GM11168 (cell line): ENCODE measurements at regions not wholly inside any gene's neighbourhood (a gene's known extent, or its start where the extent isn't known, plus 50 kb on each side); places are given as distances from the start of the nearest gene placed in this dataset.
"Not testable (repeated sequence)": the region's sequence is repeated elsewhere in the genome, so short reads cannot be mapped to it uniquely, and the experiment has no call there.

Experiments used
- in situ Hi-C: fragments of 300-500 bp; cut with MboI; formaldehyde crosslinking; loops from one replicate; pipeline ENCODE4 v1.12.0; 2022; ENCODE audit warnings: low sequenced_read_pairs; ENCODE audit not compliant: unreplicated experiment

DNA sequence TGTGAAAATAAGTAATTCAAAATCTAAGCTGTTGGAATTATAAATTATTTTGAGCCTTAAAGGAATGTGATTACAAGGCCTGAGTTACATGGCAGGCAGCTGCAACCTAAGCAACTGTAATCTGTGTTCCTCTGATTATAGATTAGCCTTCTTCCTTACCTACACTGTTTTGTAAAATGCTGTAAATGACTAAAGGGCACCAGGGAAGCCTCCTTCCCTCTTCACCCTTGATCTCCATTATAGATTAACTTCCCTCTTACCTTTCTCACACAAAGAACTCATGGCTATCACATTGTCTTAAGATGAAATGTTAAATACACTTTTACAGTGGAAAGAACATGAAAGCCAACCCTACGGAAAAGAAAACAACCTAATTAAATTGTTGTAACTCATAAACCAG is 423.7 kb upstream of the KLF12 start:
- in situ Hi-C loops, result no loop called here

- in situ Hi-C loops, result no loop called here
Observed at GRCh38 chr13:74555651-74556420, 421.6 kb upstream of the KLF12 start.

- in situ Hi-C loops, result no loop called here
Observed at GRCh38 chr13:74555276-74555625, 421.0 kb upstream of the KLF12 start.

GRCh38 chr13:74554569-74555275 is 420.5 kb upstream of the KLF12 start:
- in situ Hi-C loops, result no loop called here

DNA sequence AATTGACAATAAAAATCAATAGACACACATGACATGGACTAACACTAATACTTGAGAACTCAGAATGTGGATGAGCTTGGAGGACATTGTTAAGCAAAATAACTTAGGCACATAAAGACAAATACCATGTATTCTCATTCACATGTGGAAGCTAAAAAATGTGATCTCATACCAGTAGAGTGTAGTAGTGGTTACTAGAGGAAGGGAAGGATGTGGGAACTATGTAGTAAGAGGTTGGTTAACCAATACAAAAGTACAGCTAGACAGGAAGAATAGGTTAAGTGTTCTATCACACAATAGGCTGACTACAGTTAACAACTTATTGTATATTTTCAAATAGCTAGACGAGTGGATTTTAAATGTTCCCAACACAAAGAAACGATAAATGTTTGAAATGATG is 415.8 kb upstream of the KLF12 start:
- in situ Hi-C loops, result no loop called here

DNA sequence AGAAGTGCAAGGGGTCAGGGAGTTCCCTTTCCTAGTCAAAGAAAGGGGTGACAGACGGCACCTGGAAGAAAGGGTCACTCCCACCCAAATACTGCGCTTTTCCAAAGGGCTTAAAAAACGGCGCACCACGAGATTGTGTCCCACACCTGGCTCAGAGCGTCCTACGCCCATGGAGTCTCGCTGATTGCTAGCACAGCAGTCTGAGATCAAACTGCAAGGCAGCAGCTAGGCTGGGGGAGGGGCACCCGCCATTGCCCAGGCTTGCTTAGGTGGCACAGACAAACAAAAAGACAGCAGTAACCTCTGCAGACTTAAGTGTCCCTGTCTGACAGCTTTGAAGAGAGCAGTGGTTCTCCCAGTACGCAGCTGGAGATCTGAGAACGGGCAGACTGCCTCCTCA is 402.4 kb upstream of the KLF12 start:
- in situ Hi-C loops, result not testable (repeated sequence)

- in situ Hi-C loops, result no loop called here
Observed at GRCh38 chr13:74533226-74533625, 399.0 kb upstream of the KLF12 start.

DNA sequence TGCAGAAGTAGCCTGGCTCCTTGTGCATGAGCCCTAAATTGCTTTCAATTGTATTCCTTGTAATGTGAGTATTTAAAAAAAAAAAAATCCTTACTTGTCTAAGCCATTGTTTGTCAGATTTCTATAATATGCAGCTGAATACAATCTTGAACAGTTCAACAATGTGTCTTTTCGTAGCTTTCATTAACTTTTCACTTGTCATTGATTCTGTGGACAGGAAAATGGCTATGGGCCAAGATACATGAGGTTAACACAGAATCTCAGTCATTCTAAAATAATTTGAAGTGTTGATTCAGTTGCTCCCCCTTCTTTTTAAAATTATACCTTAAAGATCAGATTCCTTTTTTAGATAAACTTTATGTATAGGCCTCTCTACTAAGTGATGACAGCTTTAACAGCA is 395.8 kb upstream of the KLF12 start:
- in situ Hi-C loops, result no loop called here

- in situ Hi-C loops, result no loop called here
Observed at GRCh38 chr13:74528734-74529513, 394.7 kb upstream of the KLF12 start.

DNA sequence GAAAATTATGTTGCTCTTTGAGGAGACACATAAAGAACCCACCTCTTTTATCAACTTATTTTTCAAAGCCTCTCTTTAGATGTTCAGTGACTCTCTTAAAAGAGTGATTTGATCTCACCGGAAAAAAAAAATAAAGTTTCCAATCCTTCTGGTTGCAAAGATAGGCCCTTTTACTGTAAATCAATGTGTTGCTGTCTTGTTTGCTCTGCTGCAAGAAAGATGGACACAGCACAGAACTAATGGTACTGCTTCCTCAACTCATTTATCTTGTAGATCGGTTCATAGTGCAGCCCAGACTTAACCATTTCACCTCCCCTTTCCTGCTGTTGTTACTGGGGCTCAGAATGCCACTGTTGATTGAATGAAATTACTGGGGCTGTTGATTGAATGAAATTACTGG is 388.9 kb upstream of the KLF12 start:
- in situ Hi-C loops, result no loop called here

GRCh38 chr13:74511523-74511922 is 377.3 kb upstream of the KLF12 start:
- in situ Hi-C loops, result no loop called here

DNA sequence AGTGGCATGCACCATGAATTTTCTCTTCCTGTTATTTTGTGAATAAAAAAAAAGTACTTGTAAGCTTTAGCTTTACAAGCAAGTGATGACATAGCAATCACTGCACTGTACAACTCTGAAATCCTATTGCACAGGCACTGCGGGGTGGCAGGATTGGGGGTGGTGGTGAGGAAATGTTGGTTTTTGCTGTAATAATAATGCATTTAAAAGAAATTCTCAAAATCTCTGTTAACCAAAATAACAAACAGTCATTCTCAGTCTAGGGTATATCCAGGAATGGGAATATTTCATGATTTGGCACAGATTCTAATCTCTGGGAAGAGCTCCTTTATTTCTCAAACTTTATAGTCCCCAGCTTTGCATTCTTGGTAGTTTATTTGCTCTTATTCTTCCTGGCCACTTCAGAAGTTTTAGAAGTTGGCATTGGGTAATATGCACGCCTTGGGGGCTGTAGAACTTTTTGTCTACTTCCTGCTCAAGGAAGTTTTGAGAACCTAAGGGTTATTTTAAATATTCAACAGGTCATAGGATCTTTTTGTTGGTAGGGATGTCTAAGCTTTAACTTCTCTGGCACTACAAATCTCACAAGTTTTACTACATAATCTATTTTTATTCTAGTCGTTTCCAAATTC is 353.0 kb upstream of the KLF12 start:
- in situ Hi-C loops, result no loop called here

DNA sequence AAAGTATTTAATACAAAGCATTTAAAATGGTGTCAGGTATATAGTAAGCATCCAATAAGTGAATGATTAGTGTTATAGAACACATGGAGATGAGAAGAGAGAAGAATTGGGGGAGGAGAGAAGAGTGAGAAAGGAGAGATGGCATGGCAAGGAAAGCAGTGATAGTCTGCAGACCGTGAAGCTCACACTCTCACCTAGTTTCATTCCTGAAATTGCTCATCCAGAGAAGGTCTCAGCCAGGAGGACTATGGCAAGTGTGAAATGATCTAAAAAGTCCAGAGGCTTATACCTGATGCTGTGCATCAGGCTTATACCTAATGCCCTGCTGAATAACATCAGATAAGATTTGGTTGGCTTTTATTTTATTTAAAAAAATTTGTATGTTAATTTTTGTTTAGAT is 351.6 kb upstream of the KLF12 start:
- in situ Hi-C loops, result no loop called here

DNA sequence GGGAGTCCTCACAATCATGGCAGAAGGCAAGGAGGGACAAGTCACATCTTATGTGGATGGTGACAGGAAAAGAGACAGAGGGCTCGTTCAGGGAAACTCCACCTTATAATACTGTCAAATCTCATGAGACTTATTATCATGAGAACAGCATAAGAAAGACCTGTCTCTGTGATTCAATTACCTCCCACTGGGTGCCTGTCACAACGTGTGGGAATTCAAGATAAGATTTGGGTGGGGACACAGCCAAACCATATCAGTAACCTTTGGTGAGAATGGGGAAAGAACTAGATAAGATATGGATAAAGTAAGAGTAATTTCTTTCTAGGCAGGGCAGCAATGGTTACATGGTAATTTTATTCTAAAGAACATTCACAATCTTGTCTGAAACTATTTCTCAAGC is 344.9 kb upstream of the KLF12 start:
- in situ Hi-C loops, result no loop called here

GRCh38 chr13:74476788-74477187 is 342.6 kb upstream of the KLF12 start:
- in situ Hi-C loops, result no loop called here

GRCh38 chr13:74476365-74476764 is 342.2 kb upstream of the KLF12 start:
- in situ Hi-C loops, result no loop called here

- in situ Hi-C loops, result no loop called here
Observed at GRCh38 chr13:74466864-74467263, 332.7 kb upstream of the KLF12 start.

DNA sequence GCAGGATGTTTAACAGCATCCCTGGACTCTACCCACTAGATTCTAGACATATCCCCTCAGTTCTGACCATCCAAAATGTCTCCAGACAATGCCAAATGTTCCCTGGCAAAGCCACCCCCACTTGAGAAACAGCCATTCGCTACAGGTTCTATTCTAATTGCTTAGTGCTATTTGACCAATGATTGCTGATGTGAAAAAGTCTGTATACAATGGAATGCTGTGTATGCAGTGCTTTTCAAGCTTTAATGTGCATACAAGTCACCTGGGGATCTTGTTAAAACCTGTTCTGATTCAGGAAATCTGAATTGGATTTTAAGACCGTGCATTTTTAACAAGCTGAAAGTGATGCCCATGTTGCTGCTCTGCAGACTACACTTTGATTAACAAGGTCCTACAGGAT is 331.8 kb upstream of the KLF12 start:
- in situ Hi-C loops, result no loop called here

- in situ Hi-C loops, result no loop called here
Observed at GRCh38 chr13:74465271-74465670, 331.1 kb upstream of the KLF12 start.

- in situ Hi-C loops, result no loop called here
Observed at GRCh38 chr13:74464670-74465069, 330.5 kb upstream of the KLF12 start.

- in situ Hi-C loops, result no loop called here
Observed at GRCh38 chr13:74461011-74461410, 326.8 kb upstream of the KLF12 start.
